K562 (cell line): ENCODE measurements at regions not wholly inside any gene's neighbourhood (a gene's known extent, or its start where the extent isn't known, plus 50 kb on each side); places are given as distances from the start of the nearest gene placed in this dataset.

Experiments
- ATAC-seq: fragments of 200-7000 bp; cut with Tn5 transposase; 3 replicates; pipeline ENCODE4 v1.9.1; 2020; ENCODE audit warnings: moderate library complexity
- BruUV-seq: library from RNA; stranded (reverse); fragments of 400-500 nt; replicated peaks from 2 replicates; lab custom pipeline; 2021; lab: Mats Ljungman, UMichigan
- CTCF ChIA-PET: fragments of 300-600 bp; formaldehyde crosslinking; extraction: SDS; loops from one replicate; lab custom pipeline; 2021; ENCODE audit warnings: low intra/inter-chr PET ratio; lab: Yijun Ruan, JAX
- POLR2A ChIA-PET: fragments of 300-600, 350-650 bp; sonication (Branson Sonifier 250); formaldehyde crosslinking; extraction: SDS; loops from one replicate; lab custom pipeline; 2021; ENCODE audit warnings: antibody characterized with exemption, inconsistent platforms; lab: Yijun Ruan, JAX
- DNase-seq, 4 experiments: peaks; one replicate each; pipeline versions ENCODE4 v3.0.0 to v3.0.0-alpha.2; 2011 to 2018; ENCODE audit warnings: low spot score in 3 of 4, mixed read lengths in 3 of 4; ENCODE audit errors: extremely low read depth in 1 of 4
- FAIRE-seq: peaks from 2 replicates; lab custom pipeline; 2011; peaks lifted over from hg19 to GRCh38; lab: Jason Lieb, UNC
- H2AFZ ChIP-seq: 2 replicates; pipeline ENCODE4 v1.6.0; 2011; ENCODE audit warnings: low read depth, low read length, control low read depth, inconsistent platforms
- H3K27ac ChIP-seq: fragments of 200-600 bp; 3 replicates; pipeline ENCODE4 v1.8.0; 2011; ENCODE audit warnings: low read depth, mild to moderate bottlenecking, control low read depth, inconsistent platforms, low read length, moderate library complexity, mixed read lengths; ENCODE audit errors: extremely low read depth
- H3K27me3 ChIP-seq, 2 experiments: fragments of 300-600 bp in 1 of 2; 2 replicates in 1 of 2; 3 replicates in 1 of 2; pipeline versions ENCODE4 v1.6.0 to v1.8.0; 2011; ENCODE audit warnings: inconsistent platforms in 2 of 2, low read length in 2 of 2, mild to moderate bottlenecking in 1 of 2, mixed read lengths in 1 of 2, moderate library complexity in 1 of 2; ENCODE audit not compliant: control insufficient read depth in 2 of 2, insufficient read depth in 2 of 2
- H3K36me3 ChIP-seq: fragments of 300-600 bp; 3 replicates; pipeline ENCODE4 v1.8.0; 2011; ENCODE audit warnings: mild to moderate bottlenecking, low read length, inconsistent platforms; ENCODE audit not compliant: control insufficient read depth, insufficient read depth
- H3K4me1 ChIP-seq, 2 experiments: fragments of 200-600 bp in 1 of 2; replicated peaks in 1 of 2; 2 replicates in 1 of 2; 3 replicates in 1 of 2; pipeline versions ENCODE4 v1.5.1 to v1.8.0; 2011; ENCODE audit warnings: inconsistent platforms in 2 of 2, low read length in 2 of 2, mild to moderate bottlenecking in 1 of 2, mixed read lengths in 1 of 2, moderate library complexity in 1 of 2; ENCODE audit not compliant: control insufficient read depth in 2 of 2, insufficient read depth in 2 of 2
- H3K4me2 ChIP-seq: 2 replicates; pipeline ENCODE4 v1.6.1; 2011; ENCODE audit warnings: low read length, control low read depth, inconsistent platforms, mixed read lengths; ENCODE audit not compliant: insufficient read depth
- H3K4me3 ChIP-seq: fragments of 200-600 bp; sonication (generic), shearing (Covaris generic); 2 replicates; pipeline ENCODE4 v1.5.1; 2016; ENCODE audit warnings: control low read depth, inconsistent platforms
- H3K79me2 ChIP-seq: fragments of 200-600 bp; 3 replicates; pipeline ENCODE4 v1.8.0; 2011; ENCODE audit warnings: low read length, inconsistent platforms; ENCODE audit not compliant: control insufficient read depth, insufficient read depth
- H3K9ac ChIP-seq, 2 experiments: 2 replicates each; pipeline versions ENCODE4 v1.6.0 to v1.6.1; 2011; ENCODE audit warnings: low read depth in 2 of 2, low read length in 2 of 2, control low read depth in 1 of 2, inconsistent platforms in 1 of 2, mild to moderate bottlenecking in 1 of 2, mixed read lengths in 1 of 2; ENCODE audit not compliant: insufficient read depth in 1 of 2
- H3K9me1 ChIP-seq: one replicate; pipeline ENCODE4 v1.6.0; 2011; ENCODE audit warnings: inconsistent platforms, mild to moderate bottlenecking, low read length, moderate library complexity; ENCODE audit not compliant: control insufficient read depth, insufficient read depth
- H3K9me3 ChIP-seq: replicated peaks from 2 replicates; pipeline ENCODE4 v1.5.1; 2011; ENCODE audit warnings: low read depth, low read length, inconsistent platforms; ENCODE audit not compliant: control insufficient read depth, insufficient read depth
- H4K20me1 ChIP-seq: replicated peaks from 2 replicates; pipeline ENCODE4 v1.6.1; 2011; ENCODE audit warnings: low read length, inconsistent platforms, mixed read lengths; ENCODE audit not compliant: control insufficient read depth, insufficient read depth
- ATF3 ChIP-seq, 2 experiments: fragments of 450-650 bp in 1 of 2; sonication (generic) in 1 of 2; formaldehyde crosslinking in 1 of 2; IDR thresholded peaks in 1 of 2; conservative IDR thresholded peaks in 1 of 2; 2 replicates each; pipeline versions ENCODE4 v1.6.1 to v1.8.1; 2016 to 2023; ENCODE audit warnings: mild to moderate bottlenecking in 2 of 2, moderate library complexity in 2 of 2, inconsistent platforms in 1 of 2, missing genetic modification reagents in 1 of 2
- BRD9 ChIP-seq: fragments of 450-650 bp; IDR thresholded peaks from 2 replicates; pipeline ENCODE4 v1.6.1; 2018; ENCODE audit warnings: low read depth; ENCODE audit not compliant: partially characterized antibody
- MIER1 ChIP-seq: fragments of 450-650 bp; IDR thresholded peaks from 2 replicates; pipeline ENCODE4 v1.6.1; 2016; ENCODE audit warnings: antibody characterized with exemption, mild to moderate bottlenecking, low read depth
- RBM14 ChIP-seq: fragments of 200-400 bp; formaldehyde crosslinking; IDR thresholded peaks from 2 replicates; pipeline ENCODE4 v1.6.1; 2018; ENCODE audit warnings: low read depth, mild to moderate bottlenecking, low read length, moderate library complexity, borderline replicate concordance; ENCODE audit not compliant: insufficient read depth
- WGBS: fragments of 100-300 bp; shearing (Covaris generic); methylation state at CpG from one replicate; pipeline ENCODE4 v1.1.6; 2016; ENCODE audit warnings: low coverage, mixed read lengths; ENCODE audit not compliant: insufficient coverage; ENCODE audit errors: missing lambda C conversion rate; 5-methylcytosine and 5-hydroxymethylcytosine counted together
- in situ Hi-C: fragments of 300-500 bp; cut with MboI; formaldehyde crosslinking; loops from 4 replicates; pipeline ENCODE4 v1.15.0; 2018; ENCODE audit warnings: inconsistent platforms, mixed read lengths
- intact Hi-C: fragments of 100-400 bp; cut with micrococcal nuclease; formaldehyde crosslinking; loops from 2 replicates; pipeline ENCODE4 v1.14.2; 2022

- Histone ChIP-seq H3K36me3 (no peaks in the 10 kb centered on the region), H3K4me1 (no peaks in the 10 kb centered on the region), H3K4me2 (no peak overlapping the region), H3K4me3 (no peak overlapping the region), H3K9me1 (no peaks in the 10 kb centered on the region), H3K79me2 (no peaks in the 10 kb centered on the region), H2AFZ (no peak overlapping the region), H3K9ac (no peak overlapping the region), H3K9me3 (no peaks in the 10 kb centered on the region), H4K20me1 (no peaks in the 10 kb centered on the region), H3K27me3 (no peaks in the 10 kb centered on the region), H3K27ac (no peak overlapping the region)
- ChIA-PET CTCF (no interaction called here), POLR2A (no interaction called here)
- in situ Hi-C loops (no loop called here), intact Hi-C loops (no loop called here)
- WGBS = 0% methylated on average over 2 of the region's 2 CpGs
- FAIRE-seq (no peak), ATAC-seq (no peak), DNase-seq (no peak)
- TF ChIP-seq BRD9 = no peak
- no peak for TF ChIP-seq MIER1
- no peak for TF ChIP-seq RBM14
- TF ChIP-seq ATF3 (IDR thresholded peaks at IDR 0.05) = no peak
- no peak for TF ChIP-seq ATF3 (CRISPR knock-in tag; conservative IDR thresholded peaks at IDR 0.05)
- BruUV-seq = no TSS peak
Observed at GRCh38 chr3:106398891-106399600, 530.2 kb upstream of the CBLB start.
